ENCODE measurements at regions not wholly inside any gene's neighbourhood (a gene's known extent, or its start where the extent isn't known, plus 50 kb on each side); places are given as distances from the start of the nearest gene placed in this dataset.
"Not testable (repeated sequence)": the region's sequence is repeated elsewhere in the genome, so short reads cannot be mapped to it uniquely, and the experiment has no call there.

GRCh38 chr5:113652161-113652560 lies 138.7 kb downstream of the YTHDC2 start:
- no peak for DNase-seq

- no peak for DNase-seq
These were observed 141.3 kb downstream of the YTHDC2 start for GRCh38 chr5:113654828-113655227.

- no peak for DNase-seq
These were observed 146.7 kb downstream of the YTHDC2 start for GRCh38 chr5:113660206-113660605.

GRCh38 chr5:113660706-113661250 lies 147.3 kb downstream of the YTHDC2 start:
- no peak for DNase-seq

- DNase-seq, result no peak
These were observed 150.5 kb downstream of the YTHDC2 start for GRCh38 chr5:113663879-113664541.

- DNase-seq, result no peak
These were observed 159.5 kb downstream of the YTHDC2 start for GRCh38 chr5:113673041-113673440.

- no peak for DNase-seq
These were observed 161.7 kb downstream of the YTHDC2 start for GRCh38 chr5:113675166-113675565.

GRCh38 chr5:113678202-113678601 lies 164.7 kb downstream of the YTHDC2 start:
- no peak for DNase-seq

- DNase-seq, result no peak
These were observed 165.6 kb downstream of the YTHDC2 start for GRCh38 chr5:113678924-113679575.

- no peak for DNase-seq
These were observed 167.0 kb downstream of the YTHDC2 start for GRCh38 chr5:113680534-113680933.

GRCh38 chr5:113682497-113683136 lies 169.1 kb downstream of the YTHDC2 start:
- DNase-seq, result no peak

GRCh38 chr5:113683211-113683610 lies 169.7 kb downstream of the YTHDC2 start:
- no peak for DNase-seq

- DNase-seq, result no peak
These were observed 173.1 kb downstream of the YTHDC2 start for GRCh38 chr5:113686599-113686998.

GRCh38 chr5:113689647-113690046 lies 176.2 kb downstream of the YTHDC2 start:
- DNase-seq, result no peak

- DNase-seq, result no peak
These were observed 179.0 kb downstream of the YTHDC2 start for GRCh38 chr5:113692466-113692865.

- no peak for DNase-seq
These were observed 179.5 kb downstream of the YTHDC2 start for GRCh38 chr5:113692891-113693457.

GRCh38 chr5:113693701-113694100 lies 180.2 kb downstream of the YTHDC2 start:
- no peak for DNase-seq

GRCh38 chr5:113694576-113694975 lies 181.1 kb downstream of the YTHDC2 start:
- DNase-seq, result no peak

- no peak for DNase-seq
These were observed 189.8 kb downstream of the YTHDC2 start for GRCh38 chr5:113703266-113703665.

GRCh38 chr5:113705657-113706056 lies 192.2 kb downstream of the YTHDC2 start:
- DNase-seq, result no peak

GRCh38 chr5:113713051-113713450 lies 199.6 kb downstream of the YTHDC2 start:
- DNase-seq, result no peak

GRCh38 chr5:113715921-113716320 lies 202.4 kb downstream of the YTHDC2 start:
- not testable (repeated sequence) for DNase-seq

GRCh38 chr5:113719549-113719948 lies 206.1 kb downstream of the YTHDC2 start:
- DNase-seq, result no peak

- DNase-seq, result no peak
These were observed 207.7 kb downstream of the YTHDC2 start for GRCh38 chr5:113721171-113721570.
